Astrocyte (in vitro differentiated cells and primary cell): ENCODE measurements at regions not wholly inside any gene's neighbourhood (a gene's known extent, or its start where the extent isn't known, plus 50 kb on each side); places are given as distances from the start of the nearest gene placed in this dataset.

Source experiments
- DNase-seq: peaks from one replicate; pipeline ENCODE4 v3.0.0-alpha.2; 2010; ENCODE audit warnings: low read depth
- FAIRE-seq: peaks from 2 replicates; lab custom pipeline; 2011; peaks lifted over from hg19 to GRCh38; lab: Jason Lieb, UNC
- H2AFZ ChIP-seq: 2 replicates; pipeline ENCODE4 v1.6.0; 2012; ENCODE audit warnings: low read depth, low read length, inconsistent platforms
- H3K27ac ChIP-seq: 2 replicates; pipeline ENCODE4 v1.5.1; 2011; ENCODE audit warnings: low read depth, low read length, inconsistent platforms
- H3K27me3 ChIP-seq: 2 replicates; pipeline ENCODE4 v1.6.0; 2011; ENCODE audit warnings: low read length, inconsistent platforms; ENCODE audit not compliant: insufficient read depth
- H3K36me3 ChIP-seq: 2 replicates; pipeline ENCODE4 v1.5.1; 2011; ENCODE audit warnings: low read length, inconsistent platforms; ENCODE audit not compliant: insufficient read depth
- H3K4me1 ChIP-seq: 2 replicates; pipeline ENCODE4 v1.5.1; 2011; ENCODE audit warnings: low read length, inconsistent platforms; ENCODE audit not compliant: insufficient read depth
- H3K4me2 ChIP-seq: 2 replicates; pipeline ENCODE4 v1.6.0; 2012; ENCODE audit warnings: low read length, inconsistent platforms
- H3K4me3 ChIP-seq: 2 replicates; pipeline ENCODE4 v1.5.1; 2011; ENCODE audit warnings: low read depth, mild to moderate bottlenecking, low read length, inconsistent platforms; ENCODE audit not compliant: insufficient read depth
- H3K79me2 ChIP-seq: 2 replicates; pipeline ENCODE4 v1.6.0; 2012; ENCODE audit warnings: mild to moderate bottlenecking, low read length, inconsistent platforms; ENCODE audit not compliant: insufficient read depth
- H3K9ac ChIP-seq: 2 replicates; pipeline ENCODE4 v1.6.0; 2012; ENCODE audit warnings: mild to moderate bottlenecking, low read length, inconsistent platforms
- H3K9me3 ChIP-seq: 2 replicates; pipeline ENCODE4 v1.5.1; 2012; ENCODE audit warnings: low read depth, mild to moderate bottlenecking, low read length, inconsistent platforms; ENCODE audit not compliant: insufficient read depth
- H4K20me1 ChIP-seq: 2 replicates; pipeline ENCODE4 v1.6.0; 2012; ENCODE audit warnings: low read length, inconsistent platforms; ENCODE audit not compliant: insufficient read depth
- H3K27ac Mint-ChIP-seq: one replicate; pipeline ENCODE4 v1.8.0; 2021; ENCODE audit warnings: mild to moderate bottlenecking, mixed read lengths; ENCODE audit not compliant: unreplicated experiment
- H3K27me3 Mint-ChIP-seq: one replicate; pipeline ENCODE4 v1.8.0; 2021; ENCODE audit warnings: low read depth, mixed read lengths; ENCODE audit not compliant: unreplicated experiment
- H3K36me3 Mint-ChIP-seq: one replicate; pipeline ENCODE4 v1.8.0; 2021; ENCODE audit warnings: low read depth, mixed read lengths; ENCODE audit not compliant: unreplicated experiment
- H3K4me1 Mint-ChIP-seq: one replicate; pipeline ENCODE4 v1.8.0; 2021; ENCODE audit warnings: low read depth, mixed read lengths; ENCODE audit not compliant: unreplicated experiment
- H3K4me3 Mint-ChIP-seq: one replicate; pipeline ENCODE4 v1.8.0; 2021; ENCODE audit warnings: mild to moderate bottlenecking, moderate library complexity, mixed read lengths; ENCODE audit not compliant: unreplicated experiment
- H3K9me3 Mint-ChIP-seq: one replicate; pipeline ENCODE4 v1.8.0; 2021; ENCODE audit warnings: mild to moderate bottlenecking, mixed read lengths; ENCODE audit not compliant: unreplicated experiment
- EZH2 ChIP-seq: IDR thresholded peaks from 2 replicates; pipeline ENCODE4 v1.6.1; 2012; ENCODE audit warnings: mild to moderate bottlenecking, low read length, inconsistent platforms; ENCODE audit not compliant: insufficient read depth
- TF ChIP-seq, protein P1 (sequence below): IDR thresholded peaks from 2 replicates; pipeline ENCODE4 v1.5.1; 2011; ENCODE audit warnings: low read depth, mild to moderate bottlenecking, inconsistent platforms, low read length, moderate library complexity; ENCODE audit not compliant: insufficient read depth

DNA sequence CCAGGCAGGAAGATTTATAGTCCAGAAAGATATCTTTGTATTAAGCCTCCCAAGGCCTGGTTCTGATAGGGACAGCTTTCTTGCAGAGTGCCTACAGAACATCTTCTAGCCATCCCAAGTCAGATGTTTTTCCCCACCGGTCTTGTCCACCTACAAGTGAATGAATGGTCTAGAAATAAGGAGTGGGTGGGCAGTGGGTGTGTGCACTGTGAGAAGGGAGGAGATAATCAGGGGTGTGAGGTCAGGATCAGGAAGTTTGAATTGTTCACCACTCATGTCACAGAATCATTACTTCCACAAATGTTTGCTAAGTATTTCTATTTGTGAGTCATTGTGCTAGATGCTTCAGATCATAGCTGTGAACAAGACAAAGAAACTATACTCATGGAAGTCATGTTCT lies 332.6 kb downstream of the NKX6-1 start:
- H3K4me1 ChIP-seq: no peaks in the 10 kb centered on the region
- H3K36me3 Mint-ChIP-seq: no peaks in the 10 kb centered on the region
- no peaks in the 10 kb centered on the region for H3K79me2 ChIP-seq
- H4K20me1 ChIP-seq: no peaks in the 10 kb centered on the region
- H3K4me2 ChIP-seq: no peak overlapping the region
- no peaks in the 10 kb centered on the region for H3K27me3 ChIP-seq
- H3K27ac ChIP-seq: no peak overlapping the region
- DNase-seq (no peak), FAIRE-seq (no peak)
- H2AFZ ChIP-seq: no peak overlapping the region
- no peaks in the 10 kb centered on the region for H3K27me3 Mint-ChIP-seq
- no peak overlapping the region for H3K9ac ChIP-seq
- no peaks in the 10 kb centered on the region for H3K36me3 ChIP-seq
- TF ChIP-seq EZH2: no peak
- TF ChIP-seq, protein P1, sequence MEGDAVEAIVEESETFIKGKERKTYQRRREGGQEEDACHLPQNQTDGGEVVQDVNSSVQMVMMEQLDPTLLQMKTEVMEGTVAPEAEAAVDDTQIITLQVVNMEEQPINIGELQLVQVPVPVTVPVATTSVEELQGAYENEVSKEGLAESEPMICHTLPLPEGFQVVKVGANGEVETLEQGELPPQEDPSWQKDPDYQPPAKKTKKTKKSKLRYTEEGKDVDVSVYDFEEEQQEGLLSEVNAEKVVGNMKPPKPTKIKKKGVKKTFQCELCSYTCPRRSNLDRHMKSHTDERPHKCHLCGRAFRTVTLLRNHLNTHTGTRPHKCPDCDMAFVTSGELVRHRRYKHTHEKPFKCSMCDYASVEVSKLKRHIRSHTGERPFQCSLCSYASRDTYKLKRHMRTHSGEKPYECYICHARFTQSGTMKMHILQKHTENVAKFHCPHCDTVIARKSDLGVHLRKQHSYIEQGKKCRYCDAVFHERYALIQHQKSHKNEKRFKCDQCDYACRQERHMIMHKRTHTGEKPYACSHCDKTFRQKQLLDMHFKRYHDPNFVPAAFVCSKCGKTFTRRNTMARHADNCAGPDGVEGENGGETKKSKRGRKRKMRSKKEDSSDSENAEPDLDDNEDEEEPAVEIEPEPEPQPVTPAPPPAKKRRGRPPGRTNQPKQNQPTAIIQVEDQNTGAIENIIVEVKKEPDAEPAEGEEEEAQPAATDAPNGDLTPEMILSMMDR: no peak
- H3K4me1 Mint-ChIP-seq: no peaks in the 10 kb centered on the region
- H3K4me3 Mint-ChIP-seq: no peak overlapping the region
- no peak overlapping the region for H3K27ac Mint-ChIP-seq
- H3K4me3 ChIP-seq: no peak overlapping the region
- no peaks in the 10 kb centered on the region for H3K9me3 ChIP-seq
- no peaks in the 10 kb centered on the region for H3K9me3 Mint-ChIP-seq

GRCh38 chr4:84164201-84164600 lies 334.9 kb downstream of the NKX6-1 start:
- Histone ChIP-seq H3K9me3 (no peaks in the 10 kb centered on the region), H3K27ac (no peak overlapping the region), H3K4me3 (no peak overlapping the region), H3K79me2 (no peaks in the 10 kb centered on the region), H3K36me3 (no peaks in the 10 kb centered on the region), H3K4me1 (no peaks in the 10 kb centered on the region), H3K9ac (no peak overlapping the region), H4K20me1 (no peaks in the 10 kb centered on the region), H3K4me2 (no peak overlapping the region), H2AFZ (no peak overlapping the region), H3K27me3 (peaks cover 4% of the 10 kb centered on the region)
- Mint-ChIP-seq H3K27ac (no peak overlapping the region), H3K27me3 (no peaks in the 10 kb centered on the region), H3K9me3 (no peaks in the 10 kb centered on the region), H3K4me3 (no peak overlapping the region), H3K36me3 (no peaks in the 10 kb centered on the region), H3K4me1 (no peaks in the 10 kb centered on the region)
- FAIRE-seq (no peak), DNase-seq (no peak)
- TF ChIP-seq, protein P1: no peak
- TF ChIP-seq EZH2: no peak

GRCh38 chr4:84159762-84160161 lies 339.3 kb downstream of the NKX6-1 start:
- Mint-ChIP-seq H3K36me3 (no peaks in the 10 kb centered on the region), H3K4me3 (no peak overlapping the region), H3K27ac (no peak overlapping the region), H3K9me3 (no peaks in the 10 kb centered on the region), H3K27me3 (peaks cover 1% of the 10 kb centered on the region), H3K4me1 (no peaks in the 10 kb centered on the region)
- FAIRE-seq: no peak
- no peak overlapping the region for H3K4me2 ChIP-seq
- H3K79me2 ChIP-seq: no peaks in the 10 kb centered on the region
- H3K36me3 ChIP-seq: no peaks in the 10 kb centered on the region
- no peak overlapping the region for H3K27ac ChIP-seq
- H3K9ac ChIP-seq: no peak overlapping the region
- DNase-seq: no peak
- H3K4me3 ChIP-seq: no peak overlapping the region
- no peaks in the 10 kb centered on the region for H4K20me1 ChIP-seq
- peaks cover 4% of the 10 kb centered on the region for H3K27me3 ChIP-seq
- TF ChIP-seq, protein P1: no peak
- no peak for TF ChIP-seq EZH2
- H2AFZ ChIP-seq: no peak overlapping the region
- no peaks in the 10 kb centered on the region for H3K9me3 ChIP-seq
- no peaks in the 10 kb centered on the region for H3K4me1 ChIP-seq
